Progenitor cell of endocrine pancreas (in vitro differentiated cells): ENCODE measurements at regions not wholly inside any gene's neighbourhood (a gene's known extent, or its start where the extent isn't known, plus 50 kb on each side); places are given as distances from the start of the nearest gene placed in this dataset.

Experiments
- DNase-seq: peaks from one replicate; pipeline ENCODE4 v3.0.0; 2021; ENCODE audit warnings: low spot score; ENCODE audit not compliant: unreplicated experiment
- H3K27ac Mint-ChIP-seq: 2 replicates; pipeline ENCODE4 v1.8.0; 2021; ENCODE audit warnings: mild to moderate bottlenecking, moderate library complexity, mixed read lengths
- H3K27me3 Mint-ChIP-seq: 2 replicates; pipeline ENCODE4 v1.8.0; 2021; ENCODE audit warnings: mixed read lengths
- H3K36me3 Mint-ChIP-seq: 2 replicates; pipeline ENCODE4 v1.8.0; 2022; ENCODE audit warnings: mixed read lengths; ENCODE audit not compliant: insufficient read depth
- H3K4me1 Mint-ChIP-seq: 2 replicates; pipeline ENCODE4 v1.8.0; 2021; ENCODE audit warnings: low read depth, mixed read lengths
- H3K4me3 Mint-ChIP-seq: 2 replicates; pipeline ENCODE4 v1.8.0; 2021; ENCODE audit warnings: low read depth, mild to moderate bottlenecking, moderate library complexity, mixed read lengths
- H3K9me3 Mint-ChIP-seq: 2 replicates; pipeline ENCODE4 v1.8.0; 2021; ENCODE audit warnings: low read depth, mixed read lengths
- CTCF ChIP-seq: fragments of 200-600 bp; sonication (generic); IDR thresholded peaks from one replicate; pipeline ENCODE4 v1.5.0; 2021; ENCODE audit warnings: antibody characterized with exemption, mild to moderate bottlenecking; ENCODE audit not compliant: unreplicated experiment

- no peak for TF ChIP-seq CTCF
- Mint-ChIP-seq H3K36me3 (peaks cover 3% of the 10 kb centered on the region), H3K9me3 (peaks cover 11% of the 10 kb centered on the region), H3K27me3 (no peaks in the 10 kb centered on the region), H3K4me3 (no peak overlapping the region), H3K4me1 (no peaks in the 10 kb centered on the region), H3K27ac (no peak overlapping the region)
- DNase-seq, result no peak
Measured at GRCh38 chr2:137764646-137765045, 199.6 kb upstream of the HNMT start.

- no peak overlapping the region for H3K4me3 Mint-ChIP-seq
- TF ChIP-seq CTCF, result no peak
- no peaks in the 10 kb centered on the region for H3K36me3 Mint-ChIP-seq
- peaks cover 5% of the 10 kb centered on the region for H3K9me3 Mint-ChIP-seq
- peaks cover 3% of the 10 kb centered on the region for H3K4me1 Mint-ChIP-seq
- no peak for DNase-seq
- H3K27me3 Mint-ChIP-seq, result no peaks in the 10 kb centered on the region
- H3K27ac Mint-ChIP-seq, result no peak overlapping the region
Measured at GRCh38 chr2:137769406-137769805, 194.9 kb upstream of the HNMT start.

- H3K4me3 Mint-ChIP-seq, result no peak overlapping the region
- H3K4me1 Mint-ChIP-seq, result peaks cover 3% of the 10 kb centered on the region
- no peak for TF ChIP-seq CTCF
- H3K27ac Mint-ChIP-seq, result no peak overlapping the region
- no peaks in the 10 kb centered on the region for H3K27me3 Mint-ChIP-seq
- no peak for DNase-seq
- H3K36me3 Mint-ChIP-seq, result no peaks in the 10 kb centered on the region
- H3K9me3 Mint-ChIP-seq, result peaks cover 9% of the 10 kb centered on the region
Measured at GRCh38 chr2:137770166-137770565, 194.1 kb upstream of the HNMT start.

GRCh38 chr2:137771064-137771463, 193.2 kb upstream of the HNMT start:
- peaks cover 11% of the 10 kb centered on the region for H3K9me3 Mint-ChIP-seq
- no peak overlapping the region for H3K27ac Mint-ChIP-seq
- H3K4me1 Mint-ChIP-seq, result peaks cover 3% of the 10 kb centered on the region
- no peak overlapping the region for H3K4me3 Mint-ChIP-seq
- H3K36me3 Mint-ChIP-seq, result no peaks in the 10 kb centered on the region
- no peak for DNase-seq
- H3K27me3 Mint-ChIP-seq, result no peaks in the 10 kb centered on the region
- TF ChIP-seq CTCF, result no peak

- DNase-seq, result no peak
- H3K4me3 Mint-ChIP-seq, result no peak overlapping the region
- H3K27ac Mint-ChIP-seq, result no peak overlapping the region
- H3K36me3 Mint-ChIP-seq, result no peaks in the 10 kb centered on the region
- peaks cover 3% of the 10 kb centered on the region for H3K4me1 Mint-ChIP-seq
- no peaks in the 10 kb centered on the region for H3K27me3 Mint-ChIP-seq
- peaks cover 11% of the 10 kb centered on the region for H3K9me3 Mint-ChIP-seq
- TF ChIP-seq CTCF, result no peak
Measured at GRCh38 chr2:137772451-137772850, 191.8 kb upstream of the HNMT start.

- Mint-ChIP-seq H3K27ac (no peak overlapping the region), H3K27me3 (no peaks in the 10 kb centered on the region), H3K4me3 (no peak overlapping the region), H3K9me3 (peaks cover 11% of the 10 kb centered on the region), H3K36me3 (no peaks in the 10 kb centered on the region), H3K4me1 (peaks cover 3% of the 10 kb centered on the region)
- no peak for TF ChIP-seq CTCF
- no peak for DNase-seq
Measured at GRCh38 chr2:137775529-137775928, 188.7 kb upstream of the HNMT start.
